IMR-90 (cell line): ENCODE measurements at regions not wholly inside any gene's neighbourhood (a gene's known extent, or its start where the extent isn't known, plus 50 kb on each side); places are given as distances from the start of the nearest gene placed in this dataset.
A peak's percentile ranks its signal among the peaks of the same experiment; 100 is the strongest.

Experiments used
- ATAC-seq: fragments of 200-7000 bp; cut with Tn5 transposase; 2 replicates; pipeline ENCODE4 v1.9.1; 2020; ENCODE audit warnings: low read depth, mild to moderate bottlenecking, moderate library complexity
- BruUV-seq: library from RNA; stranded (reverse); fragments of 400-500 nt; replicated peaks from 2 replicates; lab custom pipeline; 2021; lab: Mats Ljungman, UMichigan
- CTCF ChIA-PET: fragments of 300-600 bp; formaldehyde crosslinking; extraction: SDS; loops from one replicate; lab custom pipeline; 2021; ENCODE audit warnings: antibody characterized with exemption; lab: Yijun Ruan, JAX
- POLR2A ChIA-PET: fragments of 300-600 bp; sonication (Branson Sonifier 250); formaldehyde crosslinking; loops from one replicate; lab custom pipeline; 2022; ENCODE audit warnings: antibody characterized with exemption; ENCODE audit not compliant: unreplicated experiment; lab: Charles Lee
- DNase-seq: peaks from one replicate; pipeline ENCODE4 v3.0.0; 2013
- H2AFZ ChIP-seq: replicated peaks from 2 replicates; pipeline ENCODE3; 2013; ENCODE audit warnings: low read length, mild to moderate bottlenecking; ENCODE audit not compliant: poor library complexity
- H2AK5ac ChIP-seq: 2 replicates; pipeline ENCODE4 v1.6.1; 2013; ENCODE audit warnings: low read depth, low read length, inconsistent platforms
- H2AK9ac ChIP-seq: replicated peaks from 2 replicates; pipeline ENCODE3; 2013; ENCODE audit warnings: mild to moderate bottlenecking, low read depth, low read length, moderate library complexity; ENCODE audit not compliant: poor library complexity
- H2BK120ac ChIP-seq: 2 replicates; pipeline ENCODE4 v1.6.1; 2013; ENCODE audit warnings: low read depth, low read length, inconsistent platforms
- H2BK15ac ChIP-seq: 3 replicates; pipeline ENCODE4 v1.6.1; 2013; ENCODE audit warnings: low read depth, low read length, inconsistent platforms
- H2BK20ac ChIP-seq: 2 replicates; pipeline ENCODE4 v1.6.1; 2013; ENCODE audit warnings: low read depth, mild to moderate bottlenecking, inconsistent platforms, low read length, moderate library complexity
- H2BK5ac ChIP-seq: 2 replicates; pipeline ENCODE4 v1.6.1; 2013; ENCODE audit warnings: mild to moderate bottlenecking, low read depth, low read length, inconsistent platforms; ENCODE audit not compliant: poor library complexity, severe bottlenecking
- H3K14ac ChIP-seq: replicated peaks from 2 replicates; pipeline ENCODE4 v1.6.1; 2013; ENCODE audit warnings: low read depth, low read length, inconsistent platforms
- H3K18ac ChIP-seq: 2 replicates; pipeline ENCODE4 v1.6.1; 2013; ENCODE audit warnings: low read depth, low read length, control low read depth
- H3K23ac ChIP-seq: 2 replicates; pipeline ENCODE4 v1.6.1; 2013; ENCODE audit warnings: low read depth, low read length, inconsistent platforms
- H3K27ac ChIP-seq: 2 replicates; pipeline ENCODE4 v1.5.1; 2013; ENCODE audit warnings: mild to moderate bottlenecking, control low read depth, low read length; ENCODE audit not compliant: insufficient read depth
- H3K27me3 ChIP-seq: 2 replicates; pipeline ENCODE4 v1.6.1; 2013; ENCODE audit warnings: low read length; ENCODE audit not compliant: control insufficient read depth, insufficient read depth
- H3K36me3 ChIP-seq: 2 replicates; pipeline ENCODE4 v1.6.1; 2013; ENCODE audit warnings: low read length, mixed read lengths; ENCODE audit not compliant: control insufficient read depth, insufficient read depth
- H3K4ac ChIP-seq: 2 replicates; pipeline ENCODE4 v1.6.1; 2013; ENCODE audit warnings: low read depth, low read length, inconsistent platforms
- H3K4me1 ChIP-seq: 2 replicates; pipeline ENCODE4 v1.6.1; 2013; ENCODE audit warnings: low read length, mixed read lengths; ENCODE audit not compliant: control insufficient read depth, insufficient read depth
- H3K4me2 ChIP-seq: 2 replicates; pipeline ENCODE4 v1.6.1; 2013; ENCODE audit warnings: low read depth, mild to moderate bottlenecking, control low read depth, low read length, moderate library complexity
- H3K4me3 ChIP-seq: 2 replicates; pipeline ENCODE4 v1.5.1; 2013; ENCODE audit warnings: low read depth, mild to moderate bottlenecking, control low read depth, low read length, moderate library complexity; ENCODE audit not compliant: insufficient read depth
- H3K56ac ChIP-seq: 2 replicates; pipeline ENCODE4 v1.6.1; 2013; ENCODE audit warnings: low read length, inconsistent platforms; ENCODE audit not compliant: insufficient read depth; ENCODE audit errors: extremely low read depth
- H3K79me1 ChIP-seq, 2 experiments: 2 replicates each; pipeline ENCODE4 v1.6.1; 2013; ENCODE audit warnings: low read length in 2 of 2, inconsistent platforms in 1 of 2, low read depth in 1 of 2
- H3K9ac ChIP-seq: 2 replicates; pipeline ENCODE4 v1.6.1; 2013; ENCODE audit warnings: low read depth, low read length, control low read depth
- H3K9me1 ChIP-seq: 2 replicates; pipeline ENCODE4 v1.6.1; 2013; ENCODE audit warnings: low read length, inconsistent platforms; ENCODE audit not compliant: insufficient read depth
- H3K9me3 ChIP-seq: 2 replicates; pipeline ENCODE4 v1.6.1; 2013; ENCODE audit warnings: low read length; ENCODE audit not compliant: control insufficient read depth, insufficient read depth
- H4K20me1 ChIP-seq: 2 replicates; pipeline ENCODE4 v1.6.1; 2013; ENCODE audit warnings: low read length, inconsistent platforms; ENCODE audit not compliant: insufficient read depth
- H4K5ac ChIP-seq: 2 replicates; pipeline ENCODE4 v1.6.1; 2013; ENCODE audit warnings: mild to moderate bottlenecking, low read depth, low read length, control low read depth
- H4K8ac ChIP-seq, 2 experiments: 2 replicates each; pipeline ENCODE4 v1.6.1; 2013; ENCODE audit warnings: low read depth in 2 of 2, low read length in 2 of 2, control low read depth in 1 of 2, inconsistent platforms in 1 of 2
- H4K91ac ChIP-seq: 2 replicates; pipeline ENCODE4 v1.6.1; 2013; ENCODE audit warnings: low read depth, low read length, inconsistent platforms; ENCODE audit not compliant: insufficient read depth
- CEBPB ChIP-seq: IDR thresholded peaks from 2 replicates; pipeline ENCODE4 v1.6.1; 2012; ENCODE audit warnings: low read depth, low read length, improper control_type of control experiment
- MAFK ChIP-seq: IDR thresholded peaks from 2 replicates; pipeline ENCODE4 v1.6.1; 2012; ENCODE audit warnings: low read depth, low read length, improper control_type of control experiment
- RAD21 ChIP-seq: IDR thresholded peaks from 2 replicates; pipeline ENCODE4 v1.6.1; 2012; ENCODE audit warnings: low read length, improper control_type of control experiment
- USF2 ChIP-seq: fragments of 150-350 bp; IDR thresholded peaks from 2 replicates; pipeline ENCODE4 v1.6.1; 2017; ENCODE audit warnings: mild to moderate bottlenecking, antibody characterized with exemption, low read length, low read depth
- WGBS, 2 experiments: methylation state at CpG; one replicate each; pipeline versions ENCODE4 v1.1.5 to v1.1.7; 2013; ENCODE audit warnings: missing lambda C conversion rate in 2 of 2; ENCODE audit not compliant: insufficient read length in 1 of 2; ENCODE audit errors: extremely low coverage in 2 of 2; 5-methylcytosine and 5-hydroxymethylcytosine counted together
- dilution Hi-C: fragments of 300-500 bp; cut with HindIII; formaldehyde crosslinking; loops from one replicate; pipeline ENCODE4 v1.14.3; 2018; ENCODE audit warnings: low sequenced_read_pairs; ENCODE audit not compliant: unreplicated experiment
- in situ Hi-C: fragments of 300-500 bp; cut with MboI; formaldehyde crosslinking; loops from 3 replicates; pipeline ENCODE4 v1.14.3; 2019; ENCODE audit warnings: low sequenced_read_pairs, inconsistent platforms, mixed read lengths
- intact Hi-C: fragments of 100-400 bp; cut with micrococcal nuclease; formaldehyde crosslinking; loops from 2 replicates; pipeline ENCODE4 v1.10.0; 2022

GRCh38 chr18:68494802-68495581 is 219.9 kb downstream of the TMX3 start:
- peak overlapping the region; percentile 89 for H4K91ac ChIP-seq
- peak overlapping the region; percentile 98 for H2BK120ac ChIP-seq
- H3K9me1 ChIP-seq = peaks cover 3% of the 10 kb centered on the region; the same call in 1 of the 2 replicates
- H4K5ac ChIP-seq = peak overlapping the region; percentile 97
- in situ Hi-C loops (no loop called here), intact Hi-C loops (loop anchor here (5.0 kb wide), 1 partner anchor 122 kb away; no protein-coding TSS in a partner anchor), dilution Hi-C loops (no loop called here)
- H3K4me3 ChIP-seq = no peak overlapping the region
- 0 out of 2 replicates have a peak overlapping the region, but pooled peaks have one; percentile 5 for H3K56ac ChIP-seq
- ChIA-PET CTCF (interaction anchor here (0.6 kb wide), 1 partner anchor 69 kb away, joined by 3 read pairs; no protein-coding TSS in a partner anchor), POLR2A (no interaction called here)
- H3K18ac ChIP-seq = peak overlapping the region; percentile 98
- no peaks in the 10 kb centered on the region for H3K27me3 ChIP-seq
- no peaks in the 10 kb centered on the region for H3K36me3 ChIP-seq
- H4K8ac ChIP-seq = peak overlapping the region; percentile 41 to 73
- no peaks in the 10 kb centered on the region for H4K20me1 ChIP-seq
- peaks cover 7% of the 10 kb centered on the region; the same call in 1 of the 2 replicates for H3K4me1 ChIP-seq
- no peak for TF ChIP-seq USF2
- 0 out of 2 replicates have a peak, but pooled peaks have one; percentile 8 for TF ChIP-seq RAD21
- TF ChIP-seq CEBPB = peak; percentile 51
- TF ChIP-seq MAFK = peak; percentile 59; the same call in 1 of the 2 replicates
- peak overlapping the region; percentile 98 for H2BK5ac ChIP-seq
- H3K27ac ChIP-seq = peak overlapping the region; percentile 96; the same call in 1 of the 2 replicates
- H3K9ac ChIP-seq = peak overlapping the region; percentile 53; the same call in 1 of the 2 replicates
- peak overlapping the region; percentile 96 for H3K14ac ChIP-seq
- peak overlapping the region; percentile 67; the same call in 1 of the 3 replicates for H2BK15ac ChIP-seq
- peak overlapping the region; percentile 87 for H3K23ac ChIP-seq
- H2AFZ ChIP-seq = peak overlapping the region; percentile 54
- WGBS, 2 experiments = 0% methylated on average over 1 of the region's 3 CpGs; no CpG with 5 or more reads in 1 of the 2 experiments
- peak overlapping the region; percentile 94 for H2BK20ac ChIP-seq
- peak; percentile 96 for ATAC-seq
- H3K79me1 ChIP-seq = no peaks in the 10 kb centered on the region
- H3K9me3 ChIP-seq = no peaks in the 10 kb centered on the region
- peak overlapping the region; percentile 52 for H3K4me2 ChIP-seq
- peak overlapping the region; percentile 22 for H2AK9ac ChIP-seq
- peak overlapping the region; percentile 87 for H3K4ac ChIP-seq
- peak overlapping the region; percentile 65; the same call in 1 of the 2 replicates for H2AK5ac ChIP-seq
- DNase-seq = peak; percentile 98
- no TSS peak for BruUV-seq
